Mesothelial cell of epicardium (in vitro differentiated cells): ENCODE measurements at regions not wholly inside any gene's neighbourhood (a gene's known extent, or its start where the extent isn't known, plus 50 kb on each side); places are given as distances from the start of the nearest gene placed in this dataset.

Experiments
- DNase-seq, 2 experiments: peaks; one replicate each; pipeline ENCODE4 v3.0.0; 2021; ENCODE audit warnings: low spot score in 2 of 2; ENCODE audit not compliant: unreplicated experiment in 2 of 2
- H3K27ac Mint-ChIP-seq: 2 replicates; pipeline ENCODE4 v1.8.0; 2021; ENCODE audit warnings: mixed read lengths
- H3K27me3 Mint-ChIP-seq: 2 replicates; pipeline ENCODE4 v1.8.0; 2021; ENCODE audit warnings: low read depth, mixed read lengths
- H3K36me3 Mint-ChIP-seq: 2 replicates; pipeline ENCODE4 v1.8.0; 2021; ENCODE audit warnings: mixed read lengths
- H3K4me1 Mint-ChIP-seq: 2 replicates; pipeline ENCODE4 v1.8.0; 2021; ENCODE audit warnings: mixed read lengths
- H3K4me3 Mint-ChIP-seq: 2 replicates; pipeline ENCODE4 v1.8.0; 2021; ENCODE audit warnings: mild to moderate bottlenecking, moderate library complexity, mixed read lengths
- H3K9me3 Mint-ChIP-seq: 2 replicates; pipeline ENCODE4 v1.8.0; 2021; ENCODE audit warnings: mixed read lengths
- TF ChIP-seq, protein P1 (sequence below): fragments of 200-600 bp; sonication (generic); IDR thresholded peaks from one replicate; pipeline ENCODE4 v1.5.0; 2021; ENCODE audit warnings: antibody characterized with exemption; ENCODE audit not compliant: unreplicated experiment

DNA sequence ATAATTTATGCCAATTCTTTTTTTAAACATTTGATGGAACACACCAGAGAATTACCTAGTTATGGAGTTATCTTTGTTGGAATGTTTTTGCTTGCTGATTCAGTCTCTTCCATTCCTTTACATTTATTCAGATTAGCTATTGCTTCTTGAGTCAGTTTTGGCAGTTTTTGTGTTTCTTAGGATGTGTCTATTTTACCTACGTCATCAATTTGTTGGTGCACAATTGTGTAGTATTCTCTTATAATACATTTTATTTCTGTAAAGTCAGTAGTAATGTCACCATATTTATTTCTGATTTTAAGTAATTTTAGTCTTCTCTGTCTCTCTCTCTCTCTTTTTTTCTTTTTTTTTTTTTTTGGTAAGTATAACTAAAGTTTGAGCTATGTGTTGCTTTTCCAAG is 929.5 kb upstream of the RAG2 start:
- H3K4me1 Mint-ChIP-seq = peaks cover 10% of the 10 kb centered on the region
- H3K27me3 Mint-ChIP-seq = no peaks in the 10 kb centered on the region
- H3K36me3 Mint-ChIP-seq = peaks cover 18% of the 10 kb centered on the region
- no peak overlapping the region for H3K4me3 Mint-ChIP-seq
- no peak overlapping the region for H3K27ac Mint-ChIP-seq
- no peak for DNase-seq
- TF ChIP-seq, protein P1, sequence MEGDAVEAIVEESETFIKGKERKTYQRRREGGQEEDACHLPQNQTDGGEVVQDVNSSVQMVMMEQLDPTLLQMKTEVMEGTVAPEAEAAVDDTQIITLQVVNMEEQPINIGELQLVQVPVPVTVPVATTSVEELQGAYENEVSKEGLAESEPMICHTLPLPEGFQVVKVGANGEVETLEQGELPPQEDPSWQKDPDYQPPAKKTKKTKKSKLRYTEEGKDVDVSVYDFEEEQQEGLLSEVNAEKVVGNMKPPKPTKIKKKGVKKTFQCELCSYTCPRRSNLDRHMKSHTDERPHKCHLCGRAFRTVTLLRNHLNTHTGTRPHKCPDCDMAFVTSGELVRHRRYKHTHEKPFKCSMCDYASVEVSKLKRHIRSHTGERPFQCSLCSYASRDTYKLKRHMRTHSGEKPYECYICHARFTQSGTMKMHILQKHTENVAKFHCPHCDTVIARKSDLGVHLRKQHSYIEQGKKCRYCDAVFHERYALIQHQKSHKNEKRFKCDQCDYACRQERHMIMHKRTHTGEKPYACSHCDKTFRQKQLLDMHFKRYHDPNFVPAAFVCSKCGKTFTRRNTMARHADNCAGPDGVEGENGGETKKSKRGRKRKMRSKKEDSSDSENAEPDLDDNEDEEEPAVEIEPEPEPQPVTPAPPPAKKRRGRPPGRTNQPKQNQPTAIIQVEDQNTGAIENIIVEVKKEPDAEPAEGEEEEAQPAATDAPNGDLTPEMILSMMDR = no peak
- peaks cover 42% of the 10 kb centered on the region for H3K9me3 Mint-ChIP-seq

DNA sequence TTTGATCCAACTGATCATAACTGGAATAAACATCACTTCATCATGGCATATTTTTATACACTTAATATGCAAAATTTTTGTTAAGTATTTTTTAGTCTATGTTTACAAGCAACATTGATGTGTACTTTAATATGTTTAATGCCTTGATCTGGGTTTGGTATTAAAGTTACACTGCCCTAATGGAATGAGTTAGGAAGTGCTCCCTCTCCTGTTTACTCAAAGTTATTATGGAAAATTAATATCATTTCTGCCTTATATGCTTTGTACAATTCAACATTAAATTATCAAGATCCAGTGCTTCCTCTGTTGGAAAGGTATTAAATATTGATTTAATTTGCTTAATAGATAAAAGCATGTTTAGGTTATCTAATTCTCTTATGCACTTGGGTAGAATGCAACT is 927.3 kb upstream of the RAG2 start:
- Mint-ChIP-seq H3K27me3 (no peaks in the 10 kb centered on the region), H3K9me3 (peaks cover 56% of the 10 kb centered on the region), H3K36me3 (peaks cover 18% of the 10 kb centered on the region), H3K4me3 (no peak overlapping the region), H3K27ac (no peak overlapping the region), H3K4me1 (no peaks in the 10 kb centered on the region)
- DNase-seq = no peak
- TF ChIP-seq, protein P1 = no peak

DNA sequence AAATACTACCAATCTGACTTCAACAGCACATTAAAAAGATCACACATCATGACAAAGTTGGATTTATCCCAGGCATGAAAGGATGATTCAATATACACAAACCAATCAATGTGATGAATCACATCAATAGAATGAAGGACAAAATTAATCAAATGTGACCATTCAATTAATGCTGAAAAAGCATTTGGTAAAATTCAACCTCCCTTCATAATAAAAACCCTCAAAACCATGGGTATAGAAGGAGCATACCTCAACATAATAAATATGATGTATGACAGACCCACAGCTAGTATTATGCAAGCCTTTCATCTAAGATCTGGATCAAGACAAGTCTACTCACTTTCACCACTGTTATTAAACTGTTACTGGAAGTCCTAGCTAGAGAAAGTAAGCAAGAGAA is 921.7 kb upstream of the RAG2 start:
- H3K4me3 Mint-ChIP-seq = no peak overlapping the region
- DNase-seq = no peak
- no peaks in the 10 kb centered on the region for H3K27me3 Mint-ChIP-seq
- no peak overlapping the region for H3K27ac Mint-ChIP-seq
- TF ChIP-seq, protein P1 = no peak
- no peaks in the 10 kb centered on the region for H3K4me1 Mint-ChIP-seq
- peaks cover 27% of the 10 kb centered on the region for H3K36me3 Mint-ChIP-seq
- peaks cover 62% of the 10 kb centered on the region for H3K9me3 Mint-ChIP-seq

DNA sequence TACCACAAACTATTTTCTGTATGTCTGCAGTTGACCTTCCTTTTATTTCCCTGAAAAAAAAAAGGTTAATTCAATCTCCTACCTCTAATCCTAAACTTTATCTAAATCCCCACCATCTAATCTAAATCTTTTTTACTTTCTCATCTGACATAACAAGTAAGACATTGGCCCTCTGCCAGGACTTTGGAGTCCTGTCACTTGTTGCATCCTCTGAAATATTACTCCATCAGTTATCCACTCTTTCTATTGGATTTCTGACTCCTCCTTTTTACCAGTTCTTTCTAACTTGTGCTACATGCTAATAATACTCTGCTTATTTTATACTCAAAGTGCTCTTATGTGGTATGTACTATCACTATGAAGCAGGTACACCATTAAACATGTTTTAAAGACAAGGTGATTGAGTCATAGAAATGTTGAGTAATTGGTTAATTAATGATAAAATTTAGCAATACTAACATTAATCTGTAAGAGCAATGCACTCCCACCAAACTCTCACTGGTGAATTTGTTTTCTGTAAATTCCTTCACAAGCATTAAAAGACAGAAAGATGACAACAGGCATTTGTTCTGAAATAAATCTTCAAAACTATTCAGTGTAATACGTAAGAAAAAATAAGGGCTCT is 914.2 kb upstream of the RAG2 start:
- H3K4me1 Mint-ChIP-seq = peaks cover 20% of the 10 kb centered on the region
- TF ChIP-seq, protein P1 = no peak
- peaks cover 9% of the 10 kb centered on the region for H3K36me3 Mint-ChIP-seq
- H3K9me3 Mint-ChIP-seq = peaks cover 27% of the 10 kb centered on the region
- peak overlapping the region; percentile 10 for H3K27ac Mint-ChIP-seq
- H3K4me3 Mint-ChIP-seq = no peak overlapping the region
- H3K27me3 Mint-ChIP-seq = no peaks in the 10 kb centered on the region
- no peak for DNase-seq

DNA sequence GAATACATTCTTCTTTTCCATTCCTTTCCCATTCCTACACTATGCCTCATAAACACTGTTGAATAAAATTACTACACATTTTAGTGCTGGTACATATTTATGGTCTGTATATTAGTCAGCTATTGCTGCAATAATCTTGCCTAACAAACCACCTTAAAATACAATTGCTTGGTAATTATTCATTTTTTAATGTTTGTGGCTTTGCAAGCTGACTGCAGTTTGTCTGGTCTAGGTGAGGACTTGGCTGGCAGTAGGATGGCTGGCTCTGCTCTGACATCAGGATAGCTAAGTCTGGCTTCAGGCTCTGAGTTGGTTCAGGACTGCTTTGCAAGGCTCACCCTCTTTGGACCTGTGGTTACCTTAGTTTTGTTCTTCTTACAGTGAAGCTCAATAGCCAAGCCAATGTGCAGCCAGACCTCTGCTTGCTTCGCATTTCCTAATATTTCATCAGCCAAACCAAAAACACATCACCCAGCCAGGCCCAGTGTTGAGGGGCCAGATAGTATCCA is 913.4 kb upstream of the RAG2 start:
- peaks cover 26% of the 10 kb centered on the region for H3K4me1 Mint-ChIP-seq
- TF ChIP-seq, protein P1 = no peak
- H3K9me3 Mint-ChIP-seq = peaks cover 22% of the 10 kb centered on the region
- H3K27me3 Mint-ChIP-seq = no peaks in the 10 kb centered on the region
- no peak overlapping the region for H3K4me3 Mint-ChIP-seq
- peaks cover 4% of the 10 kb centered on the region for H3K36me3 Mint-ChIP-seq
- H3K27ac Mint-ChIP-seq = peak overlapping the region; percentile 10
- DNase-seq = no peak
